ENCODE measurements at regions not wholly inside any gene's neighbourhood (a gene's known extent, or its start where the extent isn't known, plus 50 kb on each side); places are given as distances from the start of the nearest gene placed in this dataset.

- TF ChIP-seq CTCF (IDR thresholded peaks at IDR 0.05) (no peak), POLR2A (IDR thresholded peaks at IDR 0.05) (no peak)
These were observed 52.2 kb upstream of the BTG1 start for GRCh38 chr12:92197815-92198214.
